T-cell (primary cell): ENCODE measurements at regions not wholly inside any gene's neighbourhood (a gene's known extent, or its start where the extent isn't known, plus 50 kb on each side); places are given as distances from the start of the nearest gene placed in this dataset.

Source experiments
- ATAC-seq, 4 experiments: fragments of 200-7000 bp in 3 of 4; fragments of 150-1000 bp in 1 of 4; cut with Tn5 transposase; replicated peaks in 1 of 4; 1 replicate in 3 of 4; 2 replicates in 1 of 4; pipeline ENCODE4 v1.10.0; 2021; ENCODE audit warnings: moderate library complexity in 3 of 4, mild to moderate bottlenecking in 2 of 4, moderate number of reproducible peaks in 1 of 4
- CTCF ChIA-PET, 2 donors: fragments of 300-600 bp; sonication (Branson Sonifier 250); formaldehyde crosslinking; loops; one replicate each; lab custom pipeline; 2022; ENCODE audit warnings: antibody characterized with exemption in 2 of 2; lab: Charles Lee
- POLR2A ChIA-PET, 2 donors: fragments of 300-600 bp; sonication (Branson Sonifier 250); formaldehyde crosslinking; loops; one replicate each; lab custom pipeline; 2022; ENCODE audit warnings: antibody characterized with exemption in 2 of 2; lab: Charles Lee
- DNase-seq, 35 experiments: peaks; one replicate each; pipeline versions ENCODE4 v3.0.0 to v3.0.0-alpha.2; 2013 to 2023
- H3K27ac ChIP-seq: one replicate; pipeline ENCODE4 v1.5.1; 2013; ENCODE audit warnings: low read length
- H3K27me3 ChIP-seq, 2 experiments: replicated peaks in 1 of 2; 1 replicate in 1 of 2; 2 replicates in 1 of 2; pipeline versions ENCODE4 v1.6.1 to v1.7.0; 2013; ENCODE audit warnings: low read length in 1 of 2, mixed read lengths in 1 of 2; ENCODE audit not compliant: control insufficient read depth in 2 of 2, insufficient read depth in 2 of 2; ENCODE audit errors: extremely low read depth in 1 of 2
- H3K36me3 ChIP-seq, 2 donors: 1 replicate in 1 of 2; 2 replicates in 1 of 2; pipeline versions ENCODE4 v1.6.1 to v1.7.0; 2013; ENCODE audit warnings: low read length in 1 of 2; ENCODE audit not compliant: control insufficient read depth in 2 of 2, insufficient read depth in 1 of 2; ENCODE audit errors: extremely low read depth in 1 of 2
- H3K4me1 ChIP-seq, 2 experiments: 1 replicate in 1 of 2; 2 replicates in 1 of 2; pipeline versions ENCODE4 v1.6.1 to v1.7.0; 2013; ENCODE audit warnings: low read length in 2 of 2, mixed read lengths in 1 of 2; ENCODE audit not compliant: insufficient read depth in 2 of 2, control insufficient read depth in 1 of 2; ENCODE audit errors: extremely low read depth in 1 of 2
- H3K4me3 ChIP-seq, 2 donors: 1 replicate in 1 of 2; 2 replicates in 1 of 2; pipeline versions ENCODE4 v1.5.1 to v1.7.0; 2013; ENCODE audit warnings: mild to moderate bottlenecking in 2 of 2, low read length in 1 of 2, moderate library complexity in 1 of 2; ENCODE audit not compliant: control insufficient read depth in 1 of 2; ENCODE audit errors: extremely low read depth in 1 of 2
- H3K9me3 ChIP-seq: 2 replicates; pipeline ENCODE4 v1.7.0; 2013
- H3K27ac Mint-ChIP-seq, 2 donors: one replicate each; pipeline ENCODE4 v1.8.0; 2020 to 2021; ENCODE audit warnings: mild to moderate bottlenecking in 2 of 2, mixed read lengths in 2 of 2
- H3K27me3 Mint-ChIP-seq, 2 donors: one replicate each; pipeline ENCODE4 v1.8.0; 2021 to 2022; ENCODE audit warnings: mixed read lengths in 2 of 2
- H3K36me3 Mint-ChIP-seq: one replicate; pipeline ENCODE4 v1.8.0; 2021; ENCODE audit warnings: mixed read lengths
- H3K4me1 Mint-ChIP-seq, 3 donors: one replicate each; pipeline ENCODE4 v1.8.0; 2020 to 2022; ENCODE audit warnings: mixed read lengths in 3 of 3, mild to moderate bottlenecking in 1 of 3
- H3K4me3 Mint-ChIP-seq, 3 donors: one replicate each; pipeline ENCODE4 v1.8.0; 2020 to 2022; ENCODE audit warnings: mild to moderate bottlenecking in 3 of 3, mixed read lengths in 3 of 3, moderate library complexity in 3 of 3
- H3K9me3 Mint-ChIP-seq, 3 donors: one replicate each; pipeline ENCODE4 v1.8.0; 2020 to 2022; ENCODE audit warnings: mixed read lengths in 3 of 3
- WGBS: methylation state at CpG from one replicate; pipeline ENCODE4 v1.1.5; 2013; ENCODE audit warnings: missing lambda C conversion rate; ENCODE audit not compliant: insufficient coverage; 5-methylcytosine and 5-hydroxymethylcytosine counted together

DNA sequence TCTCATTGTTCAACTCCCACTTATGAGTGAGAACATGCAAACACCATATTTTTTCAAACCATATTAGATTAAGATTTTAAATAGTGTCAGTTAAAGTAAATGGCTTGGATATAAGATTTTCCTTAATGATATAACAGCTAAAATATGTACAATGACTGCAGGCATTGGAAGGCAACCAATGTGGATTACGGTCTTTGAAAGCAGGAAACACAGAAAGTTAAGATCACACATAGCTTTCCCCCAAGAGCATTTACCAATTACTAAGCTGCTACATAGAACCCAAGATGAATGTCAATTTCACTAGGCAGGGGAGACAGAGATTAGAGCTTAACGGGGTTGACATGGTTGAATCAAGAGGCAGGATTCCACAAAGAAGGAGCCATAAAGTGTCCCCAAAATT, 173.2 kb upstream of the TRPC4 start:
- Histone ChIP-seq H3K27ac (no peak overlapping the region), H3K4me3 (no peak overlapping the region), H3K9me3 (no peaks in the 10 kb centered on the region), H3K4me1 (no peaks in the 10 kb centered on the region), H3K36me3 (no peaks in the 10 kb centered on the region), H3K27me3 (no peaks in the 10 kb centered on the region)
- no peaks in the 10 kb centered on the region for H3K27me3 Mint-ChIP-seq
- no peak overlapping the region for H3K4me3 Mint-ChIP-seq
- 78% methylated on average over 1 of the region's 2 CpGs for WGBS
- CTCF ChIA-PET: interaction anchor here in 1 of 2 donors (0.6 kb wide), 1 partner anchor 1844 kb away, joined by 5 read pairs; no protein-coding TSS in a partner anchor
- H3K36me3 Mint-ChIP-seq: no peaks in the 10 kb centered on the region
- H3K27ac Mint-ChIP-seq: no peak overlapping the region
- POLR2A ChIA-PET: interaction anchor here in 1 of 2 donors (0.5 kb wide), 1 partner anchor 19 kb away, joined by 4 read pairs; no protein-coding TSS in a partner anchor
- no peaks in the 10 kb centered on the region for H3K4me1 Mint-ChIP-seq
- DNase-seq: no peak
- H3K9me3 Mint-ChIP-seq: peaks cover 13 to 31% (median 25%) of the 10 kb centered on the region in 3 donors
- no peak for ATAC-seq

DNA sequence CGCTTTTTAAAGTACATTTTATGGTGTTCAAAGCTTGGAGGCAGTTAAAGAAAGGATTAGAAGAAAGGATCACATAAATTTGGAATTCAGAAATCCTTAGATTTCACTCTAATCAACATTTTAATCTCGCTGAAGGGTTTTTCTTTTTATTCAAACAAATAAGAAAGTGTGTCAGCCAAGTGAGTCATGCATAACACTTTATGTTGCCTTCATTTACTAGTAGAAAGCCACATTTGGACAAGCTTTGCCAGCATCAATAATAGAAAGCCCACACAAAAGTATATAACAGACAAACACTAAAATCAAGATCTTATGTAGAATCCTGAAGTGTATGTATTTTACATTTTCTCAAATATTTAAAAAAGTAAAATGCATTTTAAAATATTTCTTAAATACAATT, 154.9 kb upstream of the TRPC4 start:
- ChIA-PET CTCF (no interaction called here), POLR2A (interaction anchor here in 1 of 2 donors (0.9 kb wide), 1 partner anchor 19 kb away, joined by 4 read pairs; no protein-coding TSS in a partner anchor)
- Histone ChIP-seq H3K27me3 (no peaks in the 10 kb centered on the region), H3K36me3 (no peaks in the 10 kb centered on the region), H3K4me1 (no peaks in the 10 kb centered on the region), H3K27ac (no peak overlapping the region), H3K4me3 (no peak overlapping the region), H3K9me3 (no peaks in the 10 kb centered on the region)
- H3K36me3 Mint-ChIP-seq: no peaks in the 10 kb centered on the region
- no peak overlapping the region for H3K4me3 Mint-ChIP-seq
- H3K9me3 Mint-ChIP-seq: peaks cover 23 to 48% (median 37%) of the 10 kb centered on the region in 3 donors
- no peak overlapping the region for H3K27ac Mint-ChIP-seq
- no peak for ATAC-seq
- no peaks in the 10 kb centered on the region for H3K4me1 Mint-ChIP-seq
- H3K27me3 Mint-ChIP-seq: no peaks in the 10 kb centered on the region
- no CpG with 5 or more reads among the region's 2 CpGs for WGBS
- DNase-seq: no peak

DNA sequence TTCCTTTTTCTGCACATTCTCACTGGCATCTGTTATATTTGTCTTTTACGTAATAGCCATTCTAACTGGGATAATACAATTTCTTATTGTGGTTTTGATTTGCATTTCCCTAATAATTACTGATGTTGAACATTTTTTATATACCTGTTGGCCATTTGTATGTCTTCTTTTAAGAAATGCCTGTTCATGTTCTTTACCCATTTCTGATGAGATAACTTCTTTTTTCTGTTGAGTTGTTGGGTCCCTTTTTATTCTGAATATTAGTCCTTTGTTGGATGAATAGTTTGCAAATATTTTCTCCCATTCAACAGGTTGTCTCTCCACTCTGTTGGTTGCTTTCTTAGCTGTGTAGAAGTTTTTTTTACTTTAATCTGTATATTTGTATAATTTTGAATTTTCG, 147.7 kb upstream of the TRPC4 start:
- no peak overlapping the region for H3K27ac ChIP-seq
- no peaks in the 10 kb centered on the region for H3K36me3 Mint-ChIP-seq
- H3K4me1 ChIP-seq: no peaks in the 10 kb centered on the region
- no peak for ATAC-seq
- H3K27ac Mint-ChIP-seq: no peak overlapping the region
- no peak for DNase-seq
- H3K27me3 ChIP-seq: no peaks in the 10 kb centered on the region
- no peak overlapping the region for H3K4me3 ChIP-seq
- H3K36me3 ChIP-seq: no peaks in the 10 kb centered on the region
- ChIA-PET CTCF (no interaction called here), POLR2A (no interaction called here)
- H3K4me1 Mint-ChIP-seq: no peaks in the 10 kb centered on the region
- H3K27me3 Mint-ChIP-seq: no peaks in the 10 kb centered on the region
- H3K4me3 Mint-ChIP-seq: no peak overlapping the region
- peaks cover 24 to 55% (median 26%) of the 10 kb centered on the region in 3 donors for H3K9me3 Mint-ChIP-seq
- WGBS: no CpG with 5 or more reads among the region's 2 CpGs
- no peaks in the 10 kb centered on the region for H3K9me3 ChIP-seq

DNA sequence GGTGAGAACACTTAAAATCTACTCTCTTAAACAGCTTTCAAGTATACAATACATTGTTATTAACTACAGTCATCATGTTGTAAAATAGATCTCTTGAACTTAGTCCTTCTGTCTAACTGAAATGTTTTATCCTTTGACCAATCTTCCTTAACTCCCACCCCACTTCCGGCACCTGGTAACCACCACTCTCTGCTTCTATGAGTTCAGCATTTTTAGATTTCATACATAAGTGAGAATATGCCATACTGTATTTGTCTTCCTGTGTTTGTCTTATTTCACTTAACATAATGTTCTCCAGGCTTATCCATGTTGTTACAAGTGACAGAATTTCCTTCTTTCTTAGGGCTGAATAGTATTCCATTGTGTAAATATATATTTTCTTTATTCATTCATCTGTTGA, 144.1 kb upstream of the TRPC4 start:
- CTCF ChIA-PET: no interaction called here
- no peaks in the 10 kb centered on the region for H3K36me3 ChIP-seq
- no peaks in the 10 kb centered on the region for H3K4me1 Mint-ChIP-seq
- no peak overlapping the region for H3K27ac Mint-ChIP-seq
- no peaks in the 10 kb centered on the region for H3K9me3 ChIP-seq
- no peak for ATAC-seq
- H3K27me3 ChIP-seq: no peaks in the 10 kb centered on the region
- WGBS: no CpG with 5 or more reads among the region's 1 CpG
- H3K36me3 Mint-ChIP-seq: no peaks in the 10 kb centered on the region
- no peaks in the 10 kb centered on the region for H3K27me3 Mint-ChIP-seq
- H3K4me3 ChIP-seq: no peak overlapping the region
- DNase-seq: no peak
- no peak overlapping the region for H3K4me3 Mint-ChIP-seq
- H3K4me1 ChIP-seq: no peaks in the 10 kb centered on the region
- POLR2A ChIA-PET: no interaction called here
- no peak overlapping the region for H3K27ac ChIP-seq
- peaks cover 4 to 24% (median 9%) of the 10 kb centered on the region in 3 donors for H3K9me3 Mint-ChIP-seq

DNA sequence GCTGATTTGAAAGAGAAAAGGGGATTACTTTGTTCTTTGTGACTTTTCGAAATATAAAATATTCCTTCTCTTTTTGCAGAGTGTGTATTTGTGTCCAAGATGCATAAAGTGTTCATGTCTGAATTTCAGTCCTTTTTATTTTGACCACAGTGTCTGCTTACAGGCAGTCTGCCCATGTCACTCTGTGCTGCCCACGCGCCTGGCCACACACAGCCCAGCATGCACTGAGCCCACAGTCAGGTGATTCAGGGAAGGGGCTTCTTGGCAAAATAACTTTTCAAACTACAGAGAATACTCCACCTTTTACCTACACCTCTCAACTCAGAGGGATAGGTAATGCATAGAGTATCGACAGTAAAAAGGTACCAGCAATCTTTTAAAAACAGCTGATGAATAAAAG, 142.5 kb upstream of the TRPC4 start:
- H3K36me3 Mint-ChIP-seq: no peaks in the 10 kb centered on the region
- no CpG with 5 or more reads among the region's 4 CpGs for WGBS
- POLR2A ChIA-PET: no interaction called here

DNA sequence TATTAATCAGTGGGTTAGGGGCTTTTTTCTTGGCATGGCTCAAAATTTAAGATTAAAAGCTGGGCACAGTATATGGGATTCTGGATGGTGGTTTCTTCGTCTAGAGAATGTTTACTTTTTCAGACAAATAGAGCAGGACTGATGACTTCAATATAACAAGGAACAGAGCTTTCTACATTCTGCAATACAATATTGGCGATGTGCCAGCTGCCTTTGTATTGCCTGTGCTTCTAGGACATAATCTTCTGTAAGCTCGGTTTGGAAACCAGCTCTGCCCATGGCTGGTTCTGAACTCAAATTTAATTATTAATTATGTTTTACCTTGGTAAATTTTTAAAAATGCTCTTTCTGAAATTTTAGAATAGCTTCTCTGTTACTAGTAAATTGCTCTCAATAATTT, 139.1 kb upstream of the TRPC4 start:
- H3K4me1 Mint-ChIP-seq: no peaks in the 10 kb centered on the region
- no peaks in the 10 kb centered on the region for H3K36me3 ChIP-seq
- H3K4me3 Mint-ChIP-seq: no peak overlapping the region
- no peaks in the 10 kb centered on the region for H3K27me3 ChIP-seq
- no peaks in the 10 kb centered on the region for H3K36me3 Mint-ChIP-seq
- no CpG with 5 or more reads among the region's 3 CpGs for WGBS
- ChIA-PET POLR2A (no interaction called here), CTCF (no interaction called here)
- no peaks in the 10 kb centered on the region for H3K27me3 Mint-ChIP-seq
- no peaks in the 10 kb centered on the region for H3K4me1 ChIP-seq
- no peak overlapping the region for H3K27ac ChIP-seq
- peaks cover 0 to 7% (median 4%) of the 10 kb centered on the region in 3 donors for H3K9me3 Mint-ChIP-seq
- no peak overlapping the region for H3K4me3 ChIP-seq
- no peak overlapping the region for H3K27ac Mint-ChIP-seq
- no peak for DNase-seq
- H3K9me3 ChIP-seq: no peaks in the 10 kb centered on the region
- no peak for ATAC-seq

More for the DNA sequence above, 142.5 kb upstream of the TRPC4 start:
- H3K27ac ChIP-seq: no peak overlapping the region
- Mint-ChIP-seq H3K4me3 (no peak overlapping the region), H3K27ac (no peak overlapping the region), H3K4me1 (no peaks in the 10 kb centered on the region), H3K27me3 (no peaks in the 10 kb centered on the region), H3K9me3 (peaks cover 4 to 9% (median 8%) of the 10 kb centered on the region in 3 donors)
- no peaks in the 10 kb centered on the region for H3K36me3 ChIP-seq
- no peaks in the 10 kb centered on the region for H3K27me3 ChIP-seq
- no peaks in the 10 kb centered on the region for H3K9me3 ChIP-seq
- H3K4me3 ChIP-seq: no peak overlapping the region
- CTCF ChIA-PET: no interaction called here
- no peak for ATAC-seq
- H3K4me1 ChIP-seq: no peaks in the 10 kb centered on the region
- no peak for DNase-seq

DNA sequence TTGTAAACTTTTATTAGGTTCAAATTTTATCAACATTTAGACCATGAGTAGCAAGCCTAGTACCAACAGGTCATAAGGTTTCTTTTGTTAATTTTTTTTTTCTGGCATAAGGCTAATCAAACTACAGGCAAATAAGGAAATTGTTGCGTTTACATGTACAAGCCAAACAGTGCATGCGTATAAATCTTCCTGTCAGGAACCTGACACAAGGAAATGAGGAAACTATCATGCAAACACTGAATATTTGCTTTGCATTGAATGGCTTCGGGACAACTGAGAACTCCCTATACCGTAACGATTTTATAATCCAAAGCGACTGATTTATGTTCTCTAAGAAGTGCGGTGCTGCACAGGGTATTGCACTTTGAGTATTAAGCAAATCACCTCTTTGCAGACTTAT, 133.0 kb upstream of the TRPC4 start:
- Mint-ChIP-seq H3K4me1 (no peaks in the 10 kb centered on the region), H3K27ac (no peak overlapping the region), H3K4me3 (no peak overlapping the region), H3K36me3 (no peaks in the 10 kb centered on the region), H3K9me3 (peaks cover 0 to 6% (median 0%) of the 10 kb centered on the region in 3 donors), H3K27me3 (no peaks in the 10 kb centered on the region)
- no peak for DNase-seq
- POLR2A ChIA-PET: no interaction called here
- no peak for ATAC-seq
- H3K4me3 ChIP-seq: no peak overlapping the region
- H3K4me1 ChIP-seq: no peaks in the 10 kb centered on the region
- no peaks in the 10 kb centered on the region for H3K27me3 ChIP-seq
- no peaks in the 10 kb centered on the region for H3K9me3 ChIP-seq
- CTCF ChIA-PET: no interaction called here
- no peaks in the 10 kb centered on the region for H3K36me3 ChIP-seq
- no peak overlapping the region for H3K27ac ChIP-seq
- 20% methylated on average over 6 of the region's 7 CpGs for WGBS
